Inflammatory macrophage treated with lipopolysaccharide for 1 hour (primary cell): ENCODE measurements at regions not wholly inside any gene's neighbourhood (a gene's known extent, or its start where the extent isn't known, plus 50 kb on each side); places are given as distances from the start of the nearest gene placed in this dataset.
"Not testable (repeated sequence)": the region's sequence is repeated elsewhere in the genome, so short reads cannot be mapped to it uniquely, and the experiment has no call there.

Experiments
- DNase-seq, 2 donors: peaks; one replicate each; pipeline ENCODE4 v3.0.0-alpha.2; 2020 to 2022

- no peak for DNase-seq
Measured at GRCh38 chr12:34198924-34199323, 176.6 kb downstream of the ALG10 start.

GRCh38 chr12:34203866-34204620 is 181.7 kb downstream of the ALG10 start:
- no peak for DNase-seq

- no peak for DNase-seq
Measured at GRCh38 chr12:34204830-34205285, 182.6 kb downstream of the ALG10 start.

GRCh38 chr12:34205401-34205800 is 183.1 kb downstream of the ALG10 start:
- DNase-seq, result no peak

GRCh38 chr12:34206061-34206785 is 183.9 kb downstream of the ALG10 start:
- no peak for DNase-seq

- DNase-seq, result no peak
Measured at GRCh38 chr12:34207858-34208257, 185.6 kb downstream of the ALG10 start.

- DNase-seq, result no peak
Measured at GRCh38 chr12:34208331-34209258, 186.3 kb downstream of the ALG10 start.

GRCh38 chr12:34209259-34209835 is 187.1 kb downstream of the ALG10 start:
- DNase-seq, result no peak

GRCh38 chr12:34210183-34210582 is 187.9 kb downstream of the ALG10 start:
- no peak for DNase-seq

- DNase-seq, result no peak
Measured at GRCh38 chr12:34210689-34211530, 188.6 kb downstream of the ALG10 start.

GRCh38 chr12:34212651-34213050 is 190.4 kb downstream of the ALG10 start:
- no peak for DNase-seq

- peak; percentile 11 to 14 for DNase-seq
Measured at GRCh38 chr12:34214011-34214410, 191.7 kb downstream of the ALG10 start.

- no peak for DNase-seq
Measured at GRCh38 chr12:34215213-34215892, 193.1 kb downstream of the ALG10 start.

- DNase-seq, result no peak
Measured at GRCh38 chr12:34215893-34216285, 193.6 kb downstream of the ALG10 start.

- no peak for DNase-seq
Measured at GRCh38 chr12:34217660-34218059, 195.4 kb downstream of the ALG10 start.

- DNase-seq, result peak; percentile 35 to 90
Measured at GRCh38 chr12:34218193-34219045, 196.1 kb downstream of the ALG10 start.

- DNase-seq, result no peak
Measured at GRCh38 chr12:34219046-34219770, 196.9 kb downstream of the ALG10 start.

GRCh38 chr12:34220079-34220478 is 197.8 kb downstream of the ALG10 start:
- DNase-seq, result not testable (repeated sequence)

GRCh38 chr12:34223640-34224039 is 201.3 kb downstream of the ALG10 start:
- no peak for DNase-seq
